ENCODE measurements at regions not wholly inside any gene's neighbourhood (a gene's known extent, or its start where the extent isn't known, plus 50 kb on each side); places are given as distances from the start of the nearest gene placed in this dataset.
"Not testable (repeated sequence)": the region's sequence is repeated elsewhere in the genome, so short reads cannot be mapped to it uniquely, and the experiment has no call there.

DNA sequence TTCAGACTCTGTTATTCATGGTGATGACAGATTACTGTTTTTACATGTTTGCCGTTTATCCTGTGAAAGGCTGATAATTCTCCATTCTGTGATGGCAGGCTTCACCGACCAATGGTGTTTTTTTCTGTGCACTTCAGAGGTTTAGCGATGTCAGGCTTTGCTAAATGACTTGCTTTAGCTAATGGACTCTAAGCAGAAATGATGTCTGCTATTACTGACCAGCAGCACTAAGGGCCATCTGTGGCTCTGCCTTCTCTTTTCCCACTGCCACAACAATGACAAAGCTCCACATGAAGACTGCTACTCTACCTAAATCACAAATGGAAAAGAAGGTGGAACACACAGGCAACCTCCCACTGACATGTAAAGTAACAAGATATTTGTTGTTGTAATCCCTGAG, 68.4 kb upstream of the ALB start:
- TF ChIP-seq, protein P1, sequence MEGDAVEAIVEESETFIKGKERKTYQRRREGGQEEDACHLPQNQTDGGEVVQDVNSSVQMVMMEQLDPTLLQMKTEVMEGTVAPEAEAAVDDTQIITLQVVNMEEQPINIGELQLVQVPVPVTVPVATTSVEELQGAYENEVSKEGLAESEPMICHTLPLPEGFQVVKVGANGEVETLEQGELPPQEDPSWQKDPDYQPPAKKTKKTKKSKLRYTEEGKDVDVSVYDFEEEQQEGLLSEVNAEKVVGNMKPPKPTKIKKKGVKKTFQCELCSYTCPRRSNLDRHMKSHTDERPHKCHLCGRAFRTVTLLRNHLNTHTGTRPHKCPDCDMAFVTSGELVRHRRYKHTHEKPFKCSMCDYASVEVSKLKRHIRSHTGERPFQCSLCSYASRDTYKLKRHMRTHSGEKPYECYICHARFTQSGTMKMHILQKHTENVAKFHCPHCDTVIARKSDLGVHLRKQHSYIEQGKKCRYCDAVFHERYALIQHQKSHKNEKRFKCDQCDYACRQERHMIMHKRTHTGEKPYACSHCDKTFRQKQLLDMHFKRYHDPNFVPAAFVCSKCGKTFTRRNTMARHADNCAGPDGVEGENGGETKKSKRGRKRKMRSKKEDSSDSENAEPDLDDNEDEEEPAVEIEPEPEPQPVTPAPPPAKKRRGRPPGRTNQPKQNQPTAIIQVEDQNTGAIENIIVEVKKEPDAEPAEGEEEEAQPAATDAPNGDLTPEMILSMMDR (optimal IDR thresholded peaks at IDR 0.05 in 1 of 3, IDR thresholded peaks at IDR 0.05 in 1 of 3, conservative IDR thresholded peaks at IDR 0.05 in 1 of 3; ENCODE audit: extremely low read depth in 1 of 3, insufficient read depth in 2 of 3, low read length in 3 of 3) = no peak
- TF ChIP-seq EZH2 (IDR thresholded peaks at IDR 0.05; ENCODE audit: low read length) = no peak
- no peak for FAIRE-seq

DNA sequence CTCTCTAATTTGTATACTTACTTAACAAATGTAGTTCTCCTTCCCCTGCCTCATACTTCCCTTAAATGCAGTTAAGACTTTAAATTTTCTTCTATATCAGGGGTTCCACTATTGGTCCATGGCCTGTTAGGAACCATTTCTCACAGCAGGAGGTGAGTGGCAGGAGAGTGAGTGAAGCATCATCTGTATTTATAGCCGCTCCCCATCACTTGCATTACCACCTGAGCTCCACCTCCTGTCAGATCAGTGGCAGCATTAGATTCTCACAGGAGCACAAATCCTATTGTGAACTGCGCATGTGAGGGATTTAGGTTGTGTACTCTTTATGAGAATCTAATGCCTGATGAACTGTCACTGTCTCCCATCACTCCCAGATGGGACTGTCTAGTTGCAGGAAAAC, 72.1 kb upstream of the ALB start:
- H3K9me3 ChIP-seq (ENCODE audit: control insufficient read depth, low read depth, low read length); H3K4me2 ChIP-seq (ENCODE audit: control insufficient read depth, extremely low read depth, insufficient read depth, low read depth, low read length); H3K4me1 ChIP-seq (ENCODE audit: control insufficient read depth, extremely low read depth, insufficient read depth, low read length); H3K9me1 ChIP-seq (ENCODE audit: control insufficient read depth, extremely low read depth, insufficient read depth, low read length); H3K36me3 ChIP-seq (ENCODE audit: control insufficient read depth in 2 of 2, extremely low read depth in 1 of 2, insufficient read depth in 2 of 2, low read length in 2 of 2); H3K27ac ChIP-seq (ENCODE audit: control insufficient read depth, insufficient read depth, low read length); H2AFZ ChIP-seq (ENCODE audit: control insufficient read depth, low read length); H3K79me2 ChIP-seq (ENCODE audit: control insufficient read depth, insufficient read depth, low read length); H4K20me1 ChIP-seq (ENCODE audit: control insufficient read depth, extremely low read depth, insufficient read depth, low read length); H3K9ac ChIP-seq (ENCODE audit: control insufficient read depth, extremely low read depth, insufficient read depth, low read length); FAIRE-seq; H3K27me3 ChIP-seq (ENCODE audit: control insufficient read depth, extremely low read depth, insufficient read depth, low read length); DNase-seq (ENCODE audit: low read depth, low spot score); H3K4me3 ChIP-seq (ENCODE audit: control insufficient read depth in 2 of 3, extremely low read depth in 1 of 3, insufficient read depth in 2 of 3, low read depth in 1 of 3, low read length in 3 of 3); dilution Hi-C loops (cut with MboI; ENCODE audit: extremely low pct_ligation_motif_present, low sequenced_read_pairs): not testable (repeated sequence)

More for the DNA sequence above, 68.4 kb upstream of the ALB start:
- no peak for DNase-seq (ENCODE audit: low read depth, low spot score)
- Histone ChIP-seq H3K9me1 (ENCODE audit: control insufficient read depth, extremely low read depth, insufficient read depth, low read length) (no peaks in the 10 kb centered on the region), H3K9ac (ENCODE audit: control insufficient read depth, extremely low read depth, insufficient read depth, low read length) (no peak overlapping the region), H3K4me3 (ENCODE audit: control insufficient read depth in 2 of 3, extremely low read depth in 1 of 3, insufficient read depth in 2 of 3, low read depth in 1 of 3, low read length in 3 of 3) (no peak overlapping the region), H3K36me3 (ENCODE audit: control insufficient read depth in 2 of 2, extremely low read depth in 1 of 2, insufficient read depth in 2 of 2, low read length in 2 of 2) (no peaks in the 10 kb centered on the region), H3K27ac (ENCODE audit: control insufficient read depth, insufficient read depth, low read length) (no peak overlapping the region), H3K9me3 (ENCODE audit: control insufficient read depth, low read depth, low read length) (no peaks in the 10 kb centered on the region), H2AFZ (ENCODE audit: control insufficient read depth, low read length) (no peak overlapping the region), H4K20me1 (ENCODE audit: control insufficient read depth, extremely low read depth, insufficient read depth, low read length) (no peaks in the 10 kb centered on the region), H3K27me3 (ENCODE audit: control insufficient read depth, extremely low read depth, insufficient read depth, low read length) (peaks cover 3% of the 10 kb centered on the region), H3K79me2 (ENCODE audit: control insufficient read depth, insufficient read depth, low read length) (no peaks in the 10 kb centered on the region), H3K4me2 (ENCODE audit: control insufficient read depth, extremely low read depth, insufficient read depth, low read depth, low read length) (no peak overlapping the region), H3K4me1 (ENCODE audit: control insufficient read depth, extremely low read depth, insufficient read depth, low read length) (no peaks in the 10 kb centered on the region)
- dilution Hi-C loops (cut with MboI; ENCODE audit: extremely low pct_ligation_motif_present, low sequenced_read_pairs) = no loop called here

DNA sequence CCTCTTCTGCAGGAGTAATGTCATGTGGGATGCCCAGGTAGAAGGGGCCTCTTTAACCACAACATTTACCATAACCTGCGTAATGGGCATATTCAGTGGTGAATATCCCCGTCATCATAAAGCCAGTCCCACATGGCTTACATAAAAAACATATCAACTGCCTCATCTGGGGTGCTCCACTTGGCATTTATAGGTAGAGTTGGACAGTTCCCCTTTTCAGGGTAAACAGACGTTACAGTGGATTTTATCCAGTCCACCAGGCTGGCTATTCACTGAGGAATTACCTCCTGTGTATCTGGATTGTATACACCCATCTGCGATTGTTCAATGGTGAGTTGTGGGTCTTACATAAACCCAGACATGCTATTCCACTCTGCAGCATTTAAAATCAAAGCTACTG, 70.7 kb upstream of the ANKRD17 start:
- H3K79me2 ChIP-seq (ENCODE audit: control insufficient read depth, insufficient read depth, low read length) = no peaks in the 10 kb centered on the region
- dilution Hi-C loops (cut with MboI; ENCODE audit: extremely low pct_ligation_motif_present, low sequenced_read_pairs) = no loop called here

GRCh38 chr4:73325776-73326175, 67.2 kb upstream of the ANKRD17 start:
- H4K20me1 ChIP-seq (ENCODE audit: control insufficient read depth, extremely low read depth, insufficient read depth, low read length); H3K9me3 ChIP-seq (ENCODE audit: control insufficient read depth, low read depth, low read length); H3K36me3 ChIP-seq (ENCODE audit: control insufficient read depth in 2 of 2, extremely low read depth in 1 of 2, insufficient read depth in 2 of 2, low read length in 2 of 2); H3K9ac ChIP-seq (ENCODE audit: control insufficient read depth, extremely low read depth, insufficient read depth, low read length); H3K27ac ChIP-seq (ENCODE audit: control insufficient read depth, insufficient read depth, low read length); H2AFZ ChIP-seq (ENCODE audit: control insufficient read depth, low read length); H3K79me2 ChIP-seq (ENCODE audit: control insufficient read depth, insufficient read depth, low read length); H3K9me1 ChIP-seq (ENCODE audit: control insufficient read depth, extremely low read depth, insufficient read depth, low read length); H3K4me3 ChIP-seq (ENCODE audit: control insufficient read depth in 2 of 3, extremely low read depth in 1 of 3, insufficient read depth in 2 of 3, low read depth in 1 of 3, low read length in 3 of 3); H3K27me3 ChIP-seq (ENCODE audit: control insufficient read depth, extremely low read depth, insufficient read depth, low read length); H3K4me2 ChIP-seq (ENCODE audit: control insufficient read depth, extremely low read depth, insufficient read depth, low read depth, low read length); dilution Hi-C loops (cut with MboI; ENCODE audit: extremely low pct_ligation_motif_present, low sequenced_read_pairs); DNase-seq (ENCODE audit: low read depth, low spot score); FAIRE-seq; H3K4me1 ChIP-seq (ENCODE audit: control insufficient read depth, extremely low read depth, insufficient read depth, low read length): not testable (repeated sequence)

More for the DNA sequence above, 70.7 kb upstream of the ANKRD17 start:
- no peak overlapping the region for H3K9ac ChIP-seq (ENCODE audit: control insufficient read depth, extremely low read depth, insufficient read depth, low read length)
- H3K9me1 ChIP-seq (ENCODE audit: control insufficient read depth, extremely low read depth, insufficient read depth, low read length) = no peaks in the 10 kb centered on the region
- no peaks in the 10 kb centered on the region for H3K9me3 ChIP-seq (ENCODE audit: control insufficient read depth, low read depth, low read length)
- H4K20me1 ChIP-seq (ENCODE audit: control insufficient read depth, extremely low read depth, insufficient read depth, low read length) = no peaks in the 10 kb centered on the region
- H2AFZ ChIP-seq (ENCODE audit: control insufficient read depth, low read length) = no peak overlapping the region
- H3K36me3 ChIP-seq (ENCODE audit: control insufficient read depth in 2 of 2, extremely low read depth in 1 of 2, insufficient read depth in 2 of 2, low read length in 2 of 2) = no peaks in the 10 kb centered on the region
- H3K4me2 ChIP-seq (ENCODE audit: control insufficient read depth, extremely low read depth, insufficient read depth, low read depth, low read length) = no peak overlapping the region
- no peaks in the 10 kb centered on the region for H3K27me3 ChIP-seq (ENCODE audit: control insufficient read depth, extremely low read depth, insufficient read depth, low read length)
- no peak overlapping the region for H3K27ac ChIP-seq (ENCODE audit: control insufficient read depth, insufficient read depth, low read length)
- TF ChIP-seq, protein P1 (optimal IDR thresholded peaks at IDR 0.05 in 1 of 3, IDR thresholded peaks at IDR 0.05 in 1 of 3, conservative IDR thresholded peaks at IDR 0.05 in 1 of 3; ENCODE audit: extremely low read depth in 1 of 3, insufficient read depth in 2 of 3, low read length in 3 of 3) = no peak
- no peak for TF ChIP-seq EZH2 (IDR thresholded peaks at IDR 0.05; ENCODE audit: low read length)
- no peak for DNase-seq (ENCODE audit: low read depth, low spot score)
- no peak overlapping the region for H3K4me3 ChIP-seq (ENCODE audit: control insufficient read depth in 2 of 3, extremely low read depth in 1 of 3, insufficient read depth in 2 of 3, low read depth in 1 of 3, low read length in 3 of 3)
- FAIRE-seq = no peak
- no peaks in the 10 kb centered on the region for H3K4me1 ChIP-seq (ENCODE audit: control insufficient read depth, extremely low read depth, insufficient read depth, low read length)
